Rectal smooth muscle tissue (tissue), 1 donor: ENCODE measurements at regions not wholly inside any gene's neighbourhood (a gene's known extent, or its start where the extent isn't known, plus 50 kb on each side); places are given as distances from the start of the nearest gene placed in this dataset.

Experiments
- H3K27ac ChIP-seq: one replicate; pipeline ENCODE4 v1.7.0; 2013; ENCODE audit warnings: low read depth, low read length, inconsistent platforms
- H3K27me3 ChIP-seq: one replicate; pipeline ENCODE4 v1.7.0; 2013; ENCODE audit warnings: low read length; ENCODE audit not compliant: control insufficient read depth, insufficient read depth
- H3K36me3 ChIP-seq: one replicate; pipeline ENCODE4 v1.7.0; 2013; ENCODE audit warnings: low read length; ENCODE audit not compliant: control insufficient read depth, insufficient read depth
- H3K4me1 ChIP-seq: one replicate; pipeline ENCODE4 v1.7.0; 2013; ENCODE audit warnings: low read length; ENCODE audit not compliant: control insufficient read depth, insufficient read depth
- H3K4me3 ChIP-seq: one replicate; pipeline ENCODE4 v1.7.0; 2013; ENCODE audit warnings: low read length
- H3K9ac ChIP-seq: one replicate; pipeline ENCODE4 v1.7.0; 2013; ENCODE audit warnings: low read length

DNA sequence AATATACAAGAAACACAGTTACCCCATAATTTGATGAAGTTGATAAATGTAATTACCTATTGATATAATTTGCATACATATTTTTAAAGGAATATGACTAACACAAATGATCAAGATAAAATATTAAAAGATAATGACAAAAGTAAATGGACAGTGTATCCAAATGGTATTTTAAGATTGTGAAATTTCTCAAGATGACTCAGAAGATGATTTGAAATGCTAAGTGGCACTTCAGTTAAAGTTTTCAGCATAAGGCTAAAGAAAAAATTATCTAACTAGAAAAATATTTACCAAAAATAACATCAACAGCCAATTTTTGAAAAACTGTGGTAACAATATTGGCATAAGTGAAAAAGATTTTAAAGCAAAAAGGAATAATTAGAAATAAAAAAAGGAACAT, 248.4 kb upstream of the NDST4 start:
- no peaks in the 10 kb centered on the region for H3K4me1 ChIP-seq
- H3K27me3 ChIP-seq, result no peaks in the 10 kb centered on the region
- no peak overlapping the region for H3K9ac ChIP-seq
- H3K27ac ChIP-seq, result no peak overlapping the region
- no peak overlapping the region for H3K4me3 ChIP-seq
- H3K36me3 ChIP-seq, result no peaks in the 10 kb centered on the region

DNA sequence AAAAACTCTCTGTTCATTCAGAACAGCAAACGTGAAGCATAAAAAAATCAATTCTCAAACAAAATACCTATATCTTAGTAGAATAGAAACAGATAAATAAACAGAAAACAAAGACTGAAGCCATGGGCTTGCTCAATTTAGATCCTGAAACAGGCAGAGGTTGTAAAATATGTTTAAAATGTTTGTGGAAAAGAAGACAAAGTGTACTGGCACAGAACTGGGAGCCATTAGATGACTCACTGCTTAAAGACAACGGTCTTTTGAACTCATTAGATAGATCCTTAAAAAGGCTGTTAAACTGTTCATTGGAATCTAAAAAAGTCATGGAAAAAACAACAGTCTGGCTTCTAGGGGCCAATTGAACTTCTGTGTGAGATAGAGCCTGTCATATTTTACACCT, 247.0 kb upstream of the NDST4 start:
- H3K4me3 ChIP-seq, result no peak overlapping the region
- H3K27me3 ChIP-seq, result no peaks in the 10 kb centered on the region

DNA sequence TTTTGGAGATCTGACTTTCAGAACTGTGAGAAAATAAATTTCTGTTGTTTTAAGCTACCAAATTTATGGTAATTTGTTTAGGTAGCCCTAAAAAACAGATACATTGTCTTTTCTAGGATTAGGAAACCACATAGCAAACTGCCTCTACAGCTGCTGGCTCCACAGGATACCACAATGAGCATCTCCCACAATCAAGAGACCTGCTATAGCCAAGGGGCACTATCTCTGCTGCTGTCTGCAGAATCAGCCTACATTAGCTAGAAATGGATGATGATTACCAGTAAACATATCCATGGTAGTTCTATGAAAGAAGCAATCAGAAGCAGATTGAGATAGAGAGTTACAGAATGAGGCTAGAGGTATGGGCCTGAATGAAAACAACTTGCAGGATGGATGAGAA, 244.4 kb upstream of the NDST4 start:
- Histone ChIP-seq H3K9ac (no peak overlapping the region), H3K4me1 (no peaks in the 10 kb centered on the region), H3K36me3 (no peaks in the 10 kb centered on the region)

More for the DNA sequence above, 247.0 kb upstream of the NDST4 start:
- H3K9ac ChIP-seq, result no peak overlapping the region
- no peaks in the 10 kb centered on the region for H3K4me1 ChIP-seq
- no peaks in the 10 kb centered on the region for H3K36me3 ChIP-seq
- H3K27ac ChIP-seq, result no peak overlapping the region

DNA sequence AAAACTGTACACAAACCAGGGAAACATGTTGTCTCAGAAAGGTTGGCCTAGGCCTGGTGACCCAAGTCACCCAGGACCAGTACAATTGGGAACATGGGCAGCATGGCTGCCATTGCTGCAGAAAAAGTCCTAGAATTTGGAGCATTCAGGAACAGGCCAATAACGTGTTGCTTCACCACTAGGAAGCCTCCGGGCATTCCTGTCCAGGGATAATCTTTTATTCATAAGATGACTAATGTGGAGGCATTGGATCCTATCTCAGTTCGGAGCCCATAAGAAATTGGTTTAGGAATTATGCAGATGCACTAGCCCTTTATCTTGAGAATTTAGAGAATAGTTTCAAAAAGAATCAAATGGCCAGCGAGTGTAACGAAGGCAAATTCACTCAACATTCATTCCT, 242.8 kb upstream of the NDST4 start:
- no peak overlapping the region for H3K9ac ChIP-seq
- no peaks in the 10 kb centered on the region for H3K4me1 ChIP-seq
- no peaks in the 10 kb centered on the region for H3K27me3 ChIP-seq
- H3K27ac ChIP-seq, result no peak overlapping the region
- H3K4me3 ChIP-seq, result no peak overlapping the region
- no peaks in the 10 kb centered on the region for H3K36me3 ChIP-seq

More for the DNA sequence above, 244.4 kb upstream of the NDST4 start:
- Histone ChIP-seq H3K4me3 (no peak overlapping the region), H3K27me3 (no peaks in the 10 kb centered on the region), H3K27ac (no peak overlapping the region)

DNA sequence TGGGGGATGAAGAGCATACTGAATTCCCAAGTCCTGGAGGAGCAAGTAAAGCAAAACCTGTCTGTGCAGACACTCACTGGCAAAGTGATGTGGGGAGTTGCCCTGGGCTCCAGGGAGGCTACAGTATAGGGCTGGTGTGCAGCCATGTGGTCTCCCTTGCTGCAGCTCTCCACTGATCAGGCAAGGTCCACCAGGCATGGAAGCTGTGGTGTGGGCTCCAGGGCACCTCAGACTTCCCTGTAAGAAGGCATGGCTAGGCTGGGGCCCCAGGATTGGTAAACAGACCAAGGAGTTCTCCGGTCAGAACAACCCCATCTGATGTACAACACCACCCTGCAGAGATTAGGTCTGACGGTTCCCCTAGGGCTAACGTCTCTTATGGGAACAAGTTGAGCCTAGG, 241.9 kb upstream of the NDST4 start:
- Histone ChIP-seq H3K9ac (no peak overlapping the region), H3K27me3 (no peaks in the 10 kb centered on the region), H3K27ac (no peak overlapping the region), H3K36me3 (no peaks in the 10 kb centered on the region), H3K4me3 (no peak overlapping the region), H3K4me1 (no peaks in the 10 kb centered on the region)

DNA sequence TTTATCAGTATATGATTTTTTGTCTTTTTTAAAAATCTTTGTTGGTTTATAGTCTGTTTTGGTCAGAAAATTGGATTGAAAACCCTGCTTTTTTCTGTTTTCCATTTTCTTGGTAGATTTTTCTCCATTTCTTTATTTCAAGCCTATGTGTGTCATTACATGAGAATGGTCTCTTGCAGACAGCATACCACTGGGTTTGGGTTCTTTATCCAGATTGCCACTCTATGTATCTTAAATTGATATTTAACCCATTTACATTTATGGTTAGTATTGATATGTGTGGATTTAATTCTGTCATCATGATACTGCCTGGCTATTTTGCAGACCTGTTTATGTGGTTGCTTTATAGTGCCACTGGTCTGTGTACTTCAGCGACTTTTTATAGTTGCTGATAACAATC, 239.9 kb upstream of the NDST4 start:
- Histone ChIP-seq H3K27me3 (no peaks in the 10 kb centered on the region), H3K27ac (no peak overlapping the region), H3K4me3 (no peak overlapping the region), H3K36me3 (no peaks in the 10 kb centered on the region), H3K4me1 (no peaks in the 10 kb centered on the region), H3K9ac (no peak overlapping the region)

DNA sequence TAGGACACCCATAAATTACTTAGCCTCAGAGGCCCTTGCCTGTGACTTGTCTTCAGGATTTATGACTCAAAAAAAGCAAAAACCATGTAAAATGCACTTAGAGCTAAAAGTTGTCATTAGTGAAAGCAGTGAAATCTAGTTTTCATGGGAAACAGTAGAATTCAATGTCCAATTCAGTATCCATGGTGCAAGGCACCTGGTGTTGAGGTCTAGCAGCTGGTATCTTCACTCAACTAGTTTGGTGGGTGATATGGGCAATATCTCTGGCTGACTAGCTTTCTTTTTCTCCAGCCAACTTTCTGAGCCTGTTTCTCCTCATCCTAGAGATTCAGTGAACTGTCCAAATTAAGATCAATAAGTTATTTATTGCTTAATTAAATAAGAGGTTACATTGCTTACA, 229.8 kb upstream of the NDST4 start:
- no peaks in the 10 kb centered on the region for H3K36me3 ChIP-seq
- H3K27me3 ChIP-seq, result no peaks in the 10 kb centered on the region
- no peak overlapping the region for H3K9ac ChIP-seq
- H3K4me1 ChIP-seq, result no peaks in the 10 kb centered on the region
- H3K27ac ChIP-seq, result no peak overlapping the region
- no peak overlapping the region for H3K4me3 ChIP-seq

DNA sequence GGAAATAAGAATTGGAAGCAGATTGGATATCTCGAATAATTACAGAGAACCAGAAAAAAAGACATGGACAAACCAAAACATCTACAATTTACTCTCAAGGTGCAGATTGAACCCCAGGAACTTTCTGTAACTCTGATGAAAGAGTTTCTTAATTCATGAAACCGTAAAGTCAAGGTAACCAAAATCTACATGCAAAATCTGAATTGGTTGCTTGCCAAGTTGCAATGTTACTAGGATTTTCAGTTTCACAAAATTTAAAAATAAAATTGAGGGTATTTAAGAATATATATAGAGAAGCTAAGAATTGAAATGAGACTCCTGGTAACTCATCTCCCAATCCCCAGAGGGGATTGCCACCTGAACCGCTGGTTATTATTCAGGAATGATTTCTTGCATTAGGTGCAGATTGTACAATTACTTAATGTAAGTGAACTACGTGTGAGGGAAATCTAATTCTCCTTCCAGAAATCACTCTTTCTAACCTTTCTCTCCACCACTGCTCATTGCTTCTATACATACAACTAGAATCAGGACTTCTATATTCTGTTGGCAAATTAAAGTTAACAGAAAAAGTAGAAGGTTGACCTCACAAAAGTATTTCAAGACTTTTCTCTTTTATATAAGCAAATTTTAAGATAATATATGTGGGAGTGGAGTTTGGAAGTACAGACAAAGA, 221.5 kb upstream of the NDST4 start:
- Histone ChIP-seq H3K27me3 (no peaks in the 10 kb centered on the region), H3K4me1 (no peaks in the 10 kb centered on the region), H3K4me3 (no peak overlapping the region), H3K27ac (no peak overlapping the region), H3K9ac (no peak overlapping the region), H3K36me3 (no peaks in the 10 kb centered on the region)

DNA sequence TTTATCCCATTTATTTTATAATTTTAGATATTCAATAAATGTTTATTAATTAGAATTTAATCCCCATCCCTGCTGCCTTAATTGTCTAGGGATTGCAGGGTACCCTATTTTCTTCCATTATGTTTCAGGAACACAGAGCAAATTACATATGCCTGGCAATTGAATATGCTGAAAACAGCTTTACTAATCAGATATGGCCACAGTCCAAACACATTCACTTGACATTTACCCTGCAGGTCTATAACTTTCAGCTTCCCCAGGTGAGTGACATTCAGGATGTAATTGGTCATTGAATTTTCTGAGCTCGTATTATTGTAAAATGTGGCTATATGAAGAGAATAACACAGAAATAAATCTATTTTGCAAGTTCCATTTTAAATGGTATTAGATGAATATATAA, 218.7 kb upstream of the NDST4 start:
- Histone ChIP-seq H3K27me3 (no peaks in the 10 kb centered on the region), H3K36me3 (no peaks in the 10 kb centered on the region), H3K9ac (no peak overlapping the region), H3K4me3 (no peak overlapping the region), H3K4me1 (no peaks in the 10 kb centered on the region), H3K27ac (no peak overlapping the region)

DNA sequence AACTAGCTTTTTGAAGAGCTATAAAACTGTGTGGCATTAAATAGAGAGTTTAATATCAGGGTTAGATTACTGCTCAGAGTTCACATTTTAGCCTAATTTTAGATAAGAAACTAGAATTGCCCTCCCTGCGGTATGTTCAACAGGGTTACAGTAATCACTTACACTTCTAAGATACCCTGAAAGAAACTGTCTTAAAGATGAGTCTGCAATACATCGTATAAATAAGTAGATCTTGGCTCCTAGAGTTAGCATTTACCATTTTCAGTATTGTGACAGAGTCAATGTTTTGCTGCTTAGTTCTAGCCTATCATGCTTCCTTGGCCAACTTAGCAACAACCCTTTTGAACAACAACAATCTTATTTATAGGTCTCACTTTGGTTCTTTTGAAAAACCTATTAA, 217.8 kb upstream of the NDST4 start:
- Histone ChIP-seq H3K4me1 (no peaks in the 10 kb centered on the region), H3K9ac (no peak overlapping the region), H3K27me3 (no peaks in the 10 kb centered on the region), H3K36me3 (no peaks in the 10 kb centered on the region), H3K4me3 (no peak overlapping the region), H3K27ac (no peak overlapping the region)

DNA sequence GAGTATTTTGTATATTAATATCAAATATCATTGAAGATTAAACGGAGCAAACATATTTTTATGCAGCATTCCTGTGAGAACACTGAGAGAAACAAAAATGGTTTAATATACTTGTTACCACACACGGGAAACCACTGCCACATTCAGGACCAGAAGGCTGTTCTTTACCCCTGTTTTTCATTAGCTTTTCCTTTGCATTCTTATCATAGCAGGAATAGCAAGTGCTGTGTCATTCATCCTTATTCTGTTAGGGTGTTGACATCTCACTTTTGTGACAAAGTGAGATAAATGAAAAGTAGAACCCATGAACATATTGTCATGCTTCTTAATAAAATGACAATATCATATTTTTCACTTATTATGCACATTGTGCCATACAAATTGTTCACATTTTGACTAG, 212.4 kb upstream of the NDST4 start:
- Histone ChIP-seq H3K4me1 (no peaks in the 10 kb centered on the region), H3K36me3 (no peaks in the 10 kb centered on the region), H3K4me3 (no peak overlapping the region), H3K27ac (no peak overlapping the region), H3K9ac (no peak overlapping the region), H3K27me3 (no peaks in the 10 kb centered on the region)

DNA sequence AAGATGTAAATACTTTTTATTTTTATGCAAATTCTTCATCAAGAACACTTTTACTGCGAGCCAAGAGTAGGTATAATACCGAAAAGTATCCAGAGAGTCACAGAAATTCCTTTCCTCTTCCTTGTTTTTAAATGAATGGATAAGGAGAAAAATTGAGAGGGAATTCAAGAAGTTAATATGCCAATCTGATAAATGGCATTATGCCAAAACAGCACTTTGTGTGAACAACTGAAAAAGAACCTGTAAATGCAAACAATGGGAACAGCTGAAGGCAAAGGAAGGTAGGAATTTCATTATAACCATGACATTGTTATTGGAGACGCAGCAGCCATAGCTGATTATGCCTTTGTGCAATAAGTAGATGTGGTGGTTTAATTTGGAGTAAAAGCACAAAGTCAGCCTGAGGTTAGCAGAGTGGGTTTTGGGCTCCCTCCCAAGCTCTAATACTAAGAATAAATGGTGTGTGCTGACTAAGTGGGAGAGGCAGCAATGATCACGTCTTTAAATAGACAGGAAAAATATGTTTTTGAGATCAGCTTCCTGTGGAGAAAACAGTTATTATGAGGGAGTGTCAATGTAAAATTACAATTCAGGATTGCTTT, 209.8 kb upstream of the NDST4 start:
- Histone ChIP-seq H3K4me1 (no peaks in the 10 kb centered on the region), H3K27ac (no peak overlapping the region), H3K36me3 (no peaks in the 10 kb centered on the region), H3K27me3 (no peaks in the 10 kb centered on the region), H3K9ac (no peak overlapping the region), H3K4me3 (no peak overlapping the region)

DNA sequence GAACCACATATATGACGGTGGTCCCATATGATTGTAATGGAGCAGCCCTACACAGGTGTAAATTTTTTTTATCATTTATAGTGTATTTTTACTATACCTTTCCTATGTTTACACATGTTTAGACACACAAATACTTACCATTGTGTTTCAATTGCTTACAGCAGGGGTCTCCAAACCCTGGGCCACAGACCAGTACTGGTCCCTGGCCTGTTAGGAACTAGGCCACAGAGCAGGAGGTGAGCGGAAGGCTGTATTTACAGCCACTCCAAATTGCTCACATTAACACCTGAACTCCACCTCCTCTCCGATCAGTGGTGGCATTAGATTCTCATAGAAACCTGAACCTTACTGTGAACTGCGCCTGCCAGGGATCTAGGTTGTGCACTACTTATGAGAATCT, 201.8 kb upstream of the NDST4 start:
- H3K27ac ChIP-seq, result no peak overlapping the region
- no peak overlapping the region for H3K9ac ChIP-seq
- H3K36me3 ChIP-seq, result no peaks in the 10 kb centered on the region
- no peaks in the 10 kb centered on the region for H3K27me3 ChIP-seq
- H3K4me1 ChIP-seq, result no peaks in the 10 kb centered on the region
- no peak overlapping the region for H3K4me3 ChIP-seq
